HEK293T (cell line): ENCODE measurements at regions not wholly inside any gene's neighbourhood (a gene's known extent, or its start where the extent isn't known, plus 50 kb on each side); places are given as distances from the start of the nearest gene placed in this dataset.

Experiments used
- ARNT ChIP-seq: fragments of 450-650 bp; IDR thresholded peaks from 2 replicates; pipeline ENCODE4 v1.6.1; 2017; ENCODE audit warnings: mild to moderate bottlenecking
- ELF4 ChIP-seq: fragments of 450-650 bp; IDR thresholded peaks from 2 replicates; pipeline ENCODE4 v1.6.1; 2017; ENCODE audit warnings: antibody characterized with exemption
- FOXK2 ChIP-seq: fragments of 450-650 bp; IDR thresholded peaks from 2 replicates; pipeline ENCODE4 v1.6.1; 2016; ENCODE audit warnings: mild to moderate bottlenecking
- FOXM1 ChIP-seq: fragments of 450-650 bp; IDR thresholded peaks from 2 replicates; pipeline ENCODE4 v1.6.1; 2017; ENCODE audit warnings: mild to moderate bottlenecking, borderline replicate concordance
- NFRKB ChIP-seq: fragments of 450-650 bp; IDR thresholded peaks from 2 replicates; pipeline ENCODE4 v1.6.1; 2016; ENCODE audit warnings: mild to moderate bottlenecking, moderate library complexity
- SP1 ChIP-seq: fragments of 450-650 bp; IDR thresholded peaks from 2 replicates; pipeline ENCODE4 v1.6.1; 2017
- SUZ12 ChIP-seq: fragments of 450-650 bp; IDR thresholded peaks from 2 replicates; pipeline ENCODE4 v1.6.1; 2016; ENCODE audit warnings: mild to moderate bottlenecking
- TARDBP ChIP-seq: fragments of 450-650 bp; IDR thresholded peaks from 2 replicates; pipeline ENCODE4 v1.6.1; 2016
- ZNF384 ChIP-seq: fragments of 450-650 bp; IDR thresholded peaks from 2 replicates; pipeline ENCODE4 v1.6.1; 2016

- no peak for TF ChIP-seq TARDBP
- TF ChIP-seq FOXK2: no peak
- TF ChIP-seq SUZ12: no peak
- TF ChIP-seq ZNF384: no peak
- TF ChIP-seq FOXM1: no peak
- no peak for TF ChIP-seq NFRKB
- TF ChIP-seq ARNT: no peak
- TF ChIP-seq ELF4: no peak
- TF ChIP-seq SP1: no peak
Observed at GRCh38 chr1:188261849-188262248, 1433.1 kb downstream of the PLA2G4A start.
